IMR-90 (cell line): ENCODE measurements at regions not wholly inside any gene's neighbourhood (a gene's known extent, or its start where the extent isn't known, plus 50 kb on each side); places are given as distances from the start of the nearest gene placed in this dataset.

Experiments used
- ATAC-seq: fragments of 200-7000 bp; cut with Tn5 transposase; 2 replicates; pipeline ENCODE4 v1.9.1; 2020; ENCODE audit warnings: low read depth, mild to moderate bottlenecking, moderate library complexity
- BruUV-seq: library from RNA; stranded (reverse); fragments of 400-500 nt; replicated peaks from 2 replicates; lab custom pipeline; 2021; lab: Mats Ljungman, UMichigan
- CTCF ChIA-PET: fragments of 300-600 bp; formaldehyde crosslinking; extraction: SDS; loops from one replicate; lab custom pipeline; 2021; ENCODE audit warnings: antibody characterized with exemption; lab: Yijun Ruan, JAX
- POLR2A ChIA-PET: fragments of 300-600 bp; sonication (Branson Sonifier 250); formaldehyde crosslinking; loops from one replicate; lab custom pipeline; 2022; ENCODE audit warnings: antibody characterized with exemption; ENCODE audit not compliant: unreplicated experiment; lab: Charles Lee
- DNase-seq: peaks from one replicate; pipeline ENCODE4 v3.0.0; 2013
- H2AFZ ChIP-seq: replicated peaks from 2 replicates; pipeline ENCODE3; 2013; ENCODE audit warnings: low read length, mild to moderate bottlenecking; ENCODE audit not compliant: poor library complexity
- H2AK5ac ChIP-seq: 2 replicates; pipeline ENCODE4 v1.6.1; 2013; ENCODE audit warnings: low read depth, low read length, inconsistent platforms
- H2AK9ac ChIP-seq: replicated peaks from 2 replicates; pipeline ENCODE3; 2013; ENCODE audit warnings: mild to moderate bottlenecking, low read depth, low read length, moderate library complexity; ENCODE audit not compliant: poor library complexity
- H2BK120ac ChIP-seq: 2 replicates; pipeline ENCODE4 v1.6.1; 2013; ENCODE audit warnings: low read depth, low read length, inconsistent platforms
- H2BK15ac ChIP-seq: 3 replicates; pipeline ENCODE4 v1.6.1; 2013; ENCODE audit warnings: low read depth, low read length, inconsistent platforms
- H2BK20ac ChIP-seq: 2 replicates; pipeline ENCODE4 v1.6.1; 2013; ENCODE audit warnings: low read depth, mild to moderate bottlenecking, inconsistent platforms, low read length, moderate library complexity
- H2BK5ac ChIP-seq: 2 replicates; pipeline ENCODE4 v1.6.1; 2013; ENCODE audit warnings: mild to moderate bottlenecking, low read depth, low read length, inconsistent platforms; ENCODE audit not compliant: poor library complexity, severe bottlenecking
- H3K14ac ChIP-seq: replicated peaks from 2 replicates; pipeline ENCODE4 v1.6.1; 2013; ENCODE audit warnings: low read depth, low read length, inconsistent platforms
- H3K18ac ChIP-seq: 2 replicates; pipeline ENCODE4 v1.6.1; 2013; ENCODE audit warnings: low read depth, low read length, control low read depth
- H3K23ac ChIP-seq: 2 replicates; pipeline ENCODE4 v1.6.1; 2013; ENCODE audit warnings: low read depth, low read length, inconsistent platforms
- H3K27ac ChIP-seq: 2 replicates; pipeline ENCODE4 v1.5.1; 2013; ENCODE audit warnings: mild to moderate bottlenecking, control low read depth, low read length; ENCODE audit not compliant: insufficient read depth
- H3K27me3 ChIP-seq: 2 replicates; pipeline ENCODE4 v1.6.1; 2013; ENCODE audit warnings: low read length; ENCODE audit not compliant: control insufficient read depth, insufficient read depth
- H3K36me3 ChIP-seq: 2 replicates; pipeline ENCODE4 v1.6.1; 2013; ENCODE audit warnings: low read length, mixed read lengths; ENCODE audit not compliant: control insufficient read depth, insufficient read depth
- H3K4ac ChIP-seq: 2 replicates; pipeline ENCODE4 v1.6.1; 2013; ENCODE audit warnings: low read depth, low read length, inconsistent platforms
- H3K4me1 ChIP-seq: 2 replicates; pipeline ENCODE4 v1.6.1; 2013; ENCODE audit warnings: low read length, mixed read lengths; ENCODE audit not compliant: control insufficient read depth, insufficient read depth
- H3K4me2 ChIP-seq: 2 replicates; pipeline ENCODE4 v1.6.1; 2013; ENCODE audit warnings: low read depth, mild to moderate bottlenecking, control low read depth, low read length, moderate library complexity
- H3K4me3 ChIP-seq: 2 replicates; pipeline ENCODE4 v1.5.1; 2013; ENCODE audit warnings: low read depth, mild to moderate bottlenecking, control low read depth, low read length, moderate library complexity; ENCODE audit not compliant: insufficient read depth
- H3K56ac ChIP-seq: 2 replicates; pipeline ENCODE4 v1.6.1; 2013; ENCODE audit warnings: low read length, inconsistent platforms; ENCODE audit not compliant: insufficient read depth; ENCODE audit errors: extremely low read depth
- H3K79me1 ChIP-seq, 2 experiments: 2 replicates each; pipeline ENCODE4 v1.6.1; 2013; ENCODE audit warnings: low read length in 2 of 2, inconsistent platforms in 1 of 2, low read depth in 1 of 2
- H3K9ac ChIP-seq: 2 replicates; pipeline ENCODE4 v1.6.1; 2013; ENCODE audit warnings: low read depth, low read length, control low read depth
- H3K9me1 ChIP-seq: 2 replicates; pipeline ENCODE4 v1.6.1; 2013; ENCODE audit warnings: low read length, inconsistent platforms; ENCODE audit not compliant: insufficient read depth
- H3K9me3 ChIP-seq: 2 replicates; pipeline ENCODE4 v1.6.1; 2013; ENCODE audit warnings: low read length; ENCODE audit not compliant: control insufficient read depth, insufficient read depth
- H4K20me1 ChIP-seq: 2 replicates; pipeline ENCODE4 v1.6.1; 2013; ENCODE audit warnings: low read length, inconsistent platforms; ENCODE audit not compliant: insufficient read depth
- H4K5ac ChIP-seq: 2 replicates; pipeline ENCODE4 v1.6.1; 2013; ENCODE audit warnings: mild to moderate bottlenecking, low read depth, low read length, control low read depth
- H4K8ac ChIP-seq, 2 experiments: 2 replicates each; pipeline ENCODE4 v1.6.1; 2013; ENCODE audit warnings: low read depth in 2 of 2, low read length in 2 of 2, control low read depth in 1 of 2, inconsistent platforms in 1 of 2
- H4K91ac ChIP-seq: 2 replicates; pipeline ENCODE4 v1.6.1; 2013; ENCODE audit warnings: low read depth, low read length, inconsistent platforms; ENCODE audit not compliant: insufficient read depth
- BHLHE40 ChIP-seq: fragments of 150-350 bp; IDR thresholded peaks from 2 replicates; pipeline ENCODE4 v1.6.1; 2016; ENCODE audit warnings: mild to moderate bottlenecking, low read depth, low read length
- CEBPB ChIP-seq: IDR thresholded peaks from 2 replicates; pipeline ENCODE4 v1.6.1; 2012; ENCODE audit warnings: low read depth, low read length, improper control_type of control experiment
- CHD1 ChIP-seq: IDR thresholded peaks from 2 replicates; pipeline ENCODE4 v1.6.1; 2012; ENCODE audit warnings: low read depth, low read length, improper control_type of control experiment
- FOS ChIP-seq: fragments of 150-350 bp; IDR thresholded peaks from 2 replicates; pipeline ENCODE4 v1.6.1; 2016; ENCODE audit warnings: low read depth, low read length
- MAFK ChIP-seq: IDR thresholded peaks from 2 replicates; pipeline ENCODE4 v1.6.1; 2012; ENCODE audit warnings: low read depth, low read length, improper control_type of control experiment
- MAZ ChIP-seq: IDR thresholded peaks from 2 replicates; pipeline ENCODE4 v1.6.1; 2012; ENCODE audit warnings: low read depth, mild to moderate bottlenecking, low read length, improper control_type of control experiment, moderate library complexity, borderline replicate concordance
- MXI1 ChIP-seq: IDR thresholded peaks from 2 replicates; pipeline ENCODE4 v1.6.1; 2012; ENCODE audit warnings: low read depth, mild to moderate bottlenecking, low read length, moderate library complexity, borderline replicate concordance
- NFE2L2 ChIP-seq: fragments of 150-350 bp; IDR thresholded peaks from 2 replicates; pipeline ENCODE4 v1.6.1; 2016; ENCODE audit warnings: low read depth, mild to moderate bottlenecking, low read length
- POLR2A ChIP-seq: IDR thresholded peaks from 2 replicates; pipeline ENCODE4 v1.6.1; 2012; ENCODE audit warnings: mild to moderate bottlenecking, low read depth, low read length
- RAD21 ChIP-seq: IDR thresholded peaks from 2 replicates; pipeline ENCODE4 v1.6.1; 2012; ENCODE audit warnings: low read length, improper control_type of control experiment
- RCOR1 ChIP-seq: IDR thresholded peaks from 2 replicates; pipeline ENCODE4 v1.6.1; 2012; ENCODE audit warnings: mild to moderate bottlenecking, low read length, improper control_type of control experiment; ENCODE audit not compliant: insufficient replicate concordance
- RFX5 ChIP-seq: IDR thresholded peaks from 2 replicates; pipeline ENCODE4 v1.8.0; 2012; ENCODE audit warnings: low read depth, mild to moderate bottlenecking, low read length, moderate library complexity
- SMC3 ChIP-seq: fragments of 150-350 bp; IDR thresholded peaks from 2 replicates; pipeline ENCODE4 v1.6.1; 2016; ENCODE audit warnings: low read depth, mild to moderate bottlenecking, antibody characterized with exemption, low read length, moderate library complexity
- WGBS, 2 experiments: methylation state at CpG; one replicate each; pipeline versions ENCODE4 v1.1.5 to v1.1.7; 2013; ENCODE audit warnings: missing lambda C conversion rate in 2 of 2; ENCODE audit not compliant: insufficient read length in 1 of 2; ENCODE audit errors: extremely low coverage in 2 of 2; 5-methylcytosine and 5-hydroxymethylcytosine counted together
- dilution Hi-C: fragments of 300-500 bp; cut with HindIII; formaldehyde crosslinking; loops from one replicate; pipeline ENCODE4 v1.14.3; 2018; ENCODE audit warnings: low sequenced_read_pairs; ENCODE audit not compliant: unreplicated experiment
- in situ Hi-C: fragments of 300-500 bp; cut with MboI; formaldehyde crosslinking; loops from 3 replicates; pipeline ENCODE4 v1.14.3; 2019; ENCODE audit warnings: low sequenced_read_pairs, inconsistent platforms, mixed read lengths
- intact Hi-C: fragments of 100-400 bp; cut with micrococcal nuclease; formaldehyde crosslinking; loops from 2 replicates; pipeline ENCODE4 v1.10.0; 2022
- TF ChIP-seq, protein P1 (sequence below): conservative IDR thresholded peaks from 2 replicates; pipeline ENCODE4 v1.5.1; 2012; ENCODE audit warnings: mild to moderate bottlenecking, low read depth, low read length, improper control_type of control experiment
- TF ChIP-seq, protein P2 (sequence below): fragments of 150-350 bp; IDR thresholded peaks from 2 replicates; pipeline ENCODE4 v1.6.1; 2017; ENCODE audit warnings: mild to moderate bottlenecking, antibody characterized with exemption, low read length, low read depth
- TF ChIP-seq, protein P3 (sequence below): fragments of 150-350 bp; IDR thresholded peaks from 2 replicates; pipeline ENCODE4 v1.6.1; 2016; ENCODE audit warnings: low read depth, mild to moderate bottlenecking, low read length, moderate library complexity, borderline replicate concordance

DNA sequence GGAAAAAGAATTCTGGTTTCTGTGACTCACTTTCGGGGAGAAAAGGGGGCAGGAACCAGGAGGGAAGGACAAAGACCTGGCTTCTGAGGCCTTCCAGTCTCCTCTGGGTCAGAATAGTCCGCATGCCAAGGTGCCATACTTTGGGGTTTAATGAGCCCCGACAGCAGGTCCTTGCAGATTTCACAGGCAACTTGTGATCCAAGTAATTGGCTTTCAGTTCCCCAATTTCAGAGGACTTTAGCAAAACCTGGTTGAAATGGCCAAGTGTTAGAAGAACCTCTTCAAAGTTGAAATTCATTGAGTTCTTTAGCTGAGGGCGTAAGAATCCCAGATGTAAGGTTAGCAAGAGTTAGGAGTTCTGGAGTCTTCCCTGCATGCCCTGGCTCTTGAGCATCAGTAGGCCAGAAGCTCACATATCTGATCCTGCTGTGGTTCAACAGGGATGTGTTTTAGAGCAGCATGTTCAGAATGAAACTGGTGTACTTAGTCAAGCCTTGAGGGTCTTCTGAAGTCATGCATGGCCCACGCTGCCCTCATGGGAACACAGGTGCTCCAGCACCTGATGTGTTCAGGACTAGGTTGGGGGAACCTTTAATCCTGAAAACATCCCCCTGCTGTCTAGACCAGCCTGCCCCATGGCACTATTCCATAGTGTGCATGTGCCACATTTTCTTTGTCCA, 143.0 kb downstream of the NUP35 start:
- no peak overlapping the region for H3K4me2 ChIP-seq
- dilution Hi-C loops (no loop called here), in situ Hi-C loops (no loop called here), intact Hi-C loops (no loop called here)
- no peak overlapping the region for H2AFZ ChIP-seq
- H3K9ac ChIP-seq = no peak overlapping the region
- POLR2A ChIA-PET = no interaction called here
- no peaks in the 10 kb centered on the region for H4K20me1 ChIP-seq
- H4K91ac ChIP-seq = no peak overlapping the region
- H2BK120ac ChIP-seq = no peak overlapping the region
- no peak overlapping the region for H3K14ac ChIP-seq
- BruUV-seq = no TSS peak
- WGBS, 2 experiments = 75% methylated on average over 3 of the region's 5 CpGs; no CpG with 5 or more reads in 1 of the 2 experiments
- ATAC-seq = no peak
- DNase-seq = no peak
- H3K9me1 ChIP-seq = no peaks in the 10 kb centered on the region
- no peaks in the 10 kb centered on the region for H3K79me1 ChIP-seq
- no peak overlapping the region for H4K5ac ChIP-seq
- no peak overlapping the region for H3K56ac ChIP-seq
- no peaks in the 10 kb centered on the region for H3K36me3 ChIP-seq
- CTCF ChIA-PET = no interaction called here
- H3K27me3 ChIP-seq = no peaks in the 10 kb centered on the region
- no peak overlapping the region for H4K8ac ChIP-seq
- no peak overlapping the region for H3K23ac ChIP-seq
- H2BK15ac ChIP-seq = no peak overlapping the region
- no peak overlapping the region for H2BK20ac ChIP-seq
- no peak overlapping the region for H2AK9ac ChIP-seq
- TF ChIP-seq NFE2L2 = no peak
- no peak for TF ChIP-seq CHD1
- TF ChIP-seq, protein P1, sequence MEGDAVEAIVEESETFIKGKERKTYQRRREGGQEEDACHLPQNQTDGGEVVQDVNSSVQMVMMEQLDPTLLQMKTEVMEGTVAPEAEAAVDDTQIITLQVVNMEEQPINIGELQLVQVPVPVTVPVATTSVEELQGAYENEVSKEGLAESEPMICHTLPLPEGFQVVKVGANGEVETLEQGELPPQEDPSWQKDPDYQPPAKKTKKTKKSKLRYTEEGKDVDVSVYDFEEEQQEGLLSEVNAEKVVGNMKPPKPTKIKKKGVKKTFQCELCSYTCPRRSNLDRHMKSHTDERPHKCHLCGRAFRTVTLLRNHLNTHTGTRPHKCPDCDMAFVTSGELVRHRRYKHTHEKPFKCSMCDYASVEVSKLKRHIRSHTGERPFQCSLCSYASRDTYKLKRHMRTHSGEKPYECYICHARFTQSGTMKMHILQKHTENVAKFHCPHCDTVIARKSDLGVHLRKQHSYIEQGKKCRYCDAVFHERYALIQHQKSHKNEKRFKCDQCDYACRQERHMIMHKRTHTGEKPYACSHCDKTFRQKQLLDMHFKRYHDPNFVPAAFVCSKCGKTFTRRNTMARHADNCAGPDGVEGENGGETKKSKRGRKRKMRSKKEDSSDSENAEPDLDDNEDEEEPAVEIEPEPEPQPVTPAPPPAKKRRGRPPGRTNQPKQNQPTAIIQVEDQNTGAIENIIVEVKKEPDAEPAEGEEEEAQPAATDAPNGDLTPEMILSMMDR = no peak
- TF ChIP-seq, protein P2, sequence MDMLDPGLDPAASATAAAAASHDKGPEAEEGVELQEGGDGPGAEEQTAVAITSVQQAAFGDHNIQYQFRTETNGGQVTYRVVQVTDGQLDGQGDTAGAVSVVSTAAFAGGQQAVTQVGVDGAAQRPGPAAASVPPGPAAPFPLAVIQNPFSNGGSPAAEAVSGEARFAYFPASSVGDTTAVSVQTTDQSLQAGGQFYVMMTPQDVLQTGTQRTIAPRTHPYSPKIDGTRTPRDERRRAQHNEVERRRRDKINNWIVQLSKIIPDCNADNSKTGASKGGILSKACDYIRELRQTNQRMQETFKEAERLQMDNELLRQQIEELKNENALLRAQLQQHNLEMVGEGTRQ = no peak
- no peak for TF ChIP-seq RCOR1
- TF ChIP-seq CEBPB = no peak
- TF ChIP-seq, protein P3, sequence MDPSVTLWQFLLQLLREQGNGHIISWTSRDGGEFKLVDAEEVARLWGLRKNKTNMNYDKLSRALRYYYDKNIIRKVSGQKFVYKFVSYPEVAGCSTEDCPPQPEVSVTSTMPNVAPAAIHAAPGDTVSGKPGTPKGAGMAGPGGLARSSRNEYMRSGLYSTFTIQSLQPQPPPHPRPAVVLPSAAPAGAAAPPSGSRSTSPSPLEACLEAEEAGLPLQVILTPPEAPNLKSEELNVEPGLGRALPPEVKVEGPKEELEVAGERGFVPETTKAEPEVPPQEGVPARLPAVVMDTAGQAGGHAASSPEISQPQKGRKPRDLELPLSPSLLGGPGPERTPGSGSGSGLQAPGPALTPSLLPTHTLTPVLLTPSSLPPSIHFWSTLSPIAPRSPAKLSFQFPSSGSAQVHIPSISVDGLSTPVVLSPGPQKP = no peak
- TF ChIP-seq SMC3 = no peak
- TF ChIP-seq BHLHE40 = no peak
- TF ChIP-seq MXI1 = no peak
- TF ChIP-seq RAD21 = no peak
- TF ChIP-seq MAZ = no peak
- no peak for TF ChIP-seq MAFK
- no peak for TF ChIP-seq RFX5
- TF ChIP-seq POLR2A = no peak
- no peak for TF ChIP-seq FOS
- H3K4me3 ChIP-seq = no peak overlapping the region
- H3K4ac ChIP-seq = no peak overlapping the region
- H3K4me1 ChIP-seq = no peaks in the 10 kb centered on the region
- no peak overlapping the region for H2BK5ac ChIP-seq
- H3K9me3 ChIP-seq = no peaks in the 10 kb centered on the region
- no peak overlapping the region for H3K18ac ChIP-seq
- no peak overlapping the region for H3K27ac ChIP-seq
- no peak overlapping the region for H2AK5ac ChIP-seq
